Esophagus muscularis mucosa (tissue), 4 donors: ENCODE measurements at regions not wholly inside any gene's neighbourhood (a gene's known extent, or its start where the extent isn't known, plus 50 kb on each side); places are given as distances from the start of the nearest gene placed in this dataset.

Experiments used
- EP300 ChIP-seq: sonication (generic); formaldehyde crosslinking; IDR thresholded peaks from one replicate; pipeline ENCODE4 v1.6.1; 2017; ENCODE audit warnings: antibody characterized with exemption
- POLR2A ChIP-seq: fragments of 450-650 bp; IDR thresholded peaks from one replicate; pipeline ENCODE4 v1.6.1; 2017; ENCODE audit warnings: antibody characterized with exemption, moderate library complexity, mild to moderate bottlenecking, low read depth
- POLR2AphosphoS5 ChIP-seq, 2 donors: sonication (generic); formaldehyde crosslinking; IDR thresholded peaks; one replicate each; pipeline ENCODE4 v1.6.1; 2017; ENCODE audit warnings: antibody characterized with exemption in 2 of 2
- TF ChIP-seq, protein P1 (sequence below), 3 experiments: fragments of 200-600 bp in 2 of 3; fragments of 450-650 bp in 1 of 3; sonication (generic) in 2 of 3; IDR thresholded peaks; one replicate each; pipeline ENCODE4 v1.5.1; 2017 to 2019; ENCODE audit warnings: antibody characterized with exemption in 3 of 3, mild to moderate bottlenecking in 2 of 3, moderate library complexity in 1 of 3

DNA sequence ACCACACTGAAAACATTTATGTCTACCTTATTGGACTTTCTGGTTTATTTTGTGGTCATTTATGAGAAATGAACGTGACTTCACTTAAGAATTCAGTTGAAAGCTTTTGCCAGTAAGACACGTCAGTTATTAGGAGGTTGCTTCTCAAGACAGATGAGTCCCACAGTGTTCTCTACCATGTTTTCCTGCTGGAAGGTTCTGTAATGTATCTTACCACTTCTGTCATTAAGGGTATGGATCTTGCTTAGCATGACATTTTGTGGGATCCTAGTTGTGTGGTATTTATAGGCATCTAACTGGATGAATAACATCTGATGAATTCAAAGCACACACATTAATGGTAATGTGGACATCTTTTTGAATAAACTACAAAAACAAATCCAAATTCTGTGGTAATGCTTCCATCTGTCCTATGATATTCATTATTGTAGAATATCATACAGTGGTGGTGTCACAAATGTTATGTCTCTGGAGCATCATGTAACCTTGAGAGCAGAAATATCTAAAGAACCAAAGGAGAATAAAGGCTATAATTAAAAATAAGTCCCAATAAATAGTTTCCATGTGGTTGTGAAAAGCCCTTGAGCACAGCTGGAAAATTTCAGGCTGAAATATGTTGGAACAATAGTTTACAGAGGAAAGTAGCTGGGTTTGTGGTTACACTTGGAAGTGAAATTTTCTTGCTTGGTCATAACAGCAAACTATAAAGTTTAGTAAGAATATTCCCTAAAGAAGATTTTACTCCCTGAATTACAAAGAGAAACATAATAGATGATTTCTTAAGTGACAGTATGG is 61.5 kb downstream of the C3orf38 start:
- TF ChIP-seq, protein P1, sequence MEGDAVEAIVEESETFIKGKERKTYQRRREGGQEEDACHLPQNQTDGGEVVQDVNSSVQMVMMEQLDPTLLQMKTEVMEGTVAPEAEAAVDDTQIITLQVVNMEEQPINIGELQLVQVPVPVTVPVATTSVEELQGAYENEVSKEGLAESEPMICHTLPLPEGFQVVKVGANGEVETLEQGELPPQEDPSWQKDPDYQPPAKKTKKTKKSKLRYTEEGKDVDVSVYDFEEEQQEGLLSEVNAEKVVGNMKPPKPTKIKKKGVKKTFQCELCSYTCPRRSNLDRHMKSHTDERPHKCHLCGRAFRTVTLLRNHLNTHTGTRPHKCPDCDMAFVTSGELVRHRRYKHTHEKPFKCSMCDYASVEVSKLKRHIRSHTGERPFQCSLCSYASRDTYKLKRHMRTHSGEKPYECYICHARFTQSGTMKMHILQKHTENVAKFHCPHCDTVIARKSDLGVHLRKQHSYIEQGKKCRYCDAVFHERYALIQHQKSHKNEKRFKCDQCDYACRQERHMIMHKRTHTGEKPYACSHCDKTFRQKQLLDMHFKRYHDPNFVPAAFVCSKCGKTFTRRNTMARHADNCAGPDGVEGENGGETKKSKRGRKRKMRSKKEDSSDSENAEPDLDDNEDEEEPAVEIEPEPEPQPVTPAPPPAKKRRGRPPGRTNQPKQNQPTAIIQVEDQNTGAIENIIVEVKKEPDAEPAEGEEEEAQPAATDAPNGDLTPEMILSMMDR (IDR thresholded peaks at IDR 0.05) = no peak
- TF ChIP-seq POLR2A = no peak
- TF ChIP-seq POLR2AphosphoS5 (IDR thresholded peaks at IDR 0.05) = no peak
- TF ChIP-seq EP300 = no peak
